Activated naive CD4-positive, alpha-beta T cell treated with anti-CD3 and anti-CD28 coated beads, Interleukin-2, amount 50 U/mL, for 24 hours (primary cell): ENCODE measurements at regions not wholly inside any gene's neighbourhood (a gene's known extent, or its start where the extent isn't known, plus 50 kb on each side); places are given as distances from the start of the nearest gene placed in this dataset.

ENCODE experiments used
- H3K27ac Mint-ChIP-seq: one replicate; pipeline ENCODE4 v1.8.0; 2021; ENCODE audit warnings: mild to moderate bottlenecking, mixed read lengths
- H3K27me3 Mint-ChIP-seq: one replicate; pipeline ENCODE4 v1.8.0; 2021; ENCODE audit warnings: mixed read lengths
- H3K36me3 Mint-ChIP-seq: one replicate; pipeline ENCODE4 v1.8.0; 2021; ENCODE audit warnings: mixed read lengths
- H3K4me1 Mint-ChIP-seq: one replicate; pipeline ENCODE4 v1.8.0; 2021; ENCODE audit warnings: mixed read lengths
- H3K4me3 Mint-ChIP-seq: one replicate; pipeline ENCODE4 v1.8.0; 2021; ENCODE audit warnings: mild to moderate bottlenecking, mixed read lengths
- H3K9me3 Mint-ChIP-seq: one replicate; pipeline ENCODE4 v1.8.0; 2021; ENCODE audit warnings: mixed read lengths

DNA sequence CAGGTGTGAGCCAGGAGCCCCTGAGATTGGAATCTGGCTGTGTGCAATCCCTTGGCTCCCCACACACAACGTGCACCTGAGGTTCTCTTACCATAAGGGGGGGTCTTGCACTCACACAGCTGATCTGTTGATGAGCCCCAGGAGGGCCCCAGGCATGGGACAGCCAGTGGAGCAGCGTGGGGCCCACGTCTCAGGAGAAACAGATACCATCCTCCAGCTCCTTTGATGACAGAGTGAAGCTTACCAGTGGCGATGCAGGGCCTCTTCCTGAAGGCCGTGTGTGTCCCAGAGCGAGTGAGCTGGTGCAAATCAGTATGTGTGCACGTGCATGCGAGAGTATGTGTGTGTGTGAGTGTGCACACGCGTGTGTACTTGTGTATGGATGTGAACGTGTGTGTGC is 287.4 kb downstream of the IRX1 start:
- no peaks in the 10 kb centered on the region for H3K27me3 Mint-ChIP-seq
- peaks cover 6% of the 10 kb centered on the region for H3K4me1 Mint-ChIP-seq
- no peak overlapping the region for H3K27ac Mint-ChIP-seq
- no peak overlapping the region for H3K4me3 Mint-ChIP-seq
- H3K9me3 Mint-ChIP-seq: no peaks in the 10 kb centered on the region
- no peaks in the 10 kb centered on the region for H3K36me3 Mint-ChIP-seq

DNA sequence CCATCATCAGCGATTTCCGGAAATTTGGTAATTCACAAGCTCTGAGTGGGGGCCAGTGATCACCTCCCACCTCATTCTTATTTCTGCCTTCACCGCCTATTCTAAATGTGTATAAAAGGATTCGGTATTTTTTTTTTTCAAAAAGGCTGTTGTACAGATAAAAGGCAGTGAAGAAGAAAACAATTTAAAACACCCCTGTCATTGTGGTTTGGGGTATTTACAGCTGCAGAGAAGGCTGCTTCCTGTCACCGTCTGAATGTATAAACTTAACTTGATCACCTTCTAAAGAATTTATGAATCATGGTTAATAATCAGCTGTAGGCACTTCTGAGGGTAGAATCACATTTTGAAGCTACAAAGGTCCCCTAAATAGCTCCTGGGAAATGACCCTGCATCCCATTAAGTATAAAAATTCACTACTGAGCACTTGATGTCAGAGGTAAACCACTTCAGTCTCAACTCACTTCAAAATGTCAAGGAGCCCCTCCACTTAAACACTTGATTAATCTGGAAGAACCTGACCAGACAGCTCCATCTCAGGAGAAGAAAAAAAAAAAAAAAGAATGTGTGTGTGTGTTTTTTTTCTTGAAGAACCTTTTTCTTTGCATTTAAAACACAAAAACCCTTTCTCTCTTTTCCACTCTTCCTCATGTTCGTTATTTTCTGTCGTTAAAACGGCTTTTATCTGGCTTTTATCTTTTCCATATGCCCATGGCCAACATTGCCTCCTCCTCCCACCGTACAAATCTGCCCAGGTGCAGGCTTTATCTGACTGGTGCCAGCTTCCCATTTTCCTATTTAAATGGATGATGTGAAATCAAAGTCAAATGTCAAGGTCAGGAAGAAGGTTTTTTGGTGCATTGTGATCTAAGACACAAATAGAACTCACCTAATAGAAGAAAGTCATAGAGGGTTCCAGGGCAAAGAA is 291.2 kb downstream of the IRX1 start:
- H3K27me3 Mint-ChIP-seq: no peaks in the 10 kb centered on the region
- no peaks in the 10 kb centered on the region for H3K36me3 Mint-ChIP-seq
- H3K9me3 Mint-ChIP-seq: no peaks in the 10 kb centered on the region
- H3K4me1 Mint-ChIP-seq: peaks cover 11% of the 10 kb centered on the region
- H3K27ac Mint-ChIP-seq: no peak overlapping the region
- H3K4me3 Mint-ChIP-seq: no peak overlapping the region

DNA sequence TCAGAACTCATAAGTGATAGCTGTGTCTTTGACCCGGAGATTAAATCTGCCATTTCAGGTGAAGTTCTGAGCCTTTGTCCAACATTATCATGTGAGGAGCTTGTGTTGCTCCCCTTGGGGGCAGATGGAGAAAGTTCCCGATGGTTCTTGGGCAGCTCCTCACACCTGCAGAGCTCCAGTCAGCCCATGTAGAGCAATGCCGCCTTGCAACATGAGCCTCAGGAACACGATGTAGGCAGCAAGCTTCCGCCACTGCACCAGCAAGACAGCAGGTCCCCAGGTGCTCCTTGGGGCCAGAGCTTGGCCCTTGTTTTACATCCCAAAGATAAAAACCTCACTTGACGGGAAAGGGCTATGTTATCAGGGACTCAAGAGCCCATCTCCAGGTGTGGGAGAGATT is 292.7 kb downstream of the IRX1 start:
- H3K4me1 Mint-ChIP-seq: peaks cover 11% of the 10 kb centered on the region
- H3K4me3 Mint-ChIP-seq: no peak overlapping the region
- no peaks in the 10 kb centered on the region for H3K27me3 Mint-ChIP-seq
- H3K27ac Mint-ChIP-seq: no peak overlapping the region
- H3K9me3 Mint-ChIP-seq: no peaks in the 10 kb centered on the region
- H3K36me3 Mint-ChIP-seq: no peaks in the 10 kb centered on the region

DNA sequence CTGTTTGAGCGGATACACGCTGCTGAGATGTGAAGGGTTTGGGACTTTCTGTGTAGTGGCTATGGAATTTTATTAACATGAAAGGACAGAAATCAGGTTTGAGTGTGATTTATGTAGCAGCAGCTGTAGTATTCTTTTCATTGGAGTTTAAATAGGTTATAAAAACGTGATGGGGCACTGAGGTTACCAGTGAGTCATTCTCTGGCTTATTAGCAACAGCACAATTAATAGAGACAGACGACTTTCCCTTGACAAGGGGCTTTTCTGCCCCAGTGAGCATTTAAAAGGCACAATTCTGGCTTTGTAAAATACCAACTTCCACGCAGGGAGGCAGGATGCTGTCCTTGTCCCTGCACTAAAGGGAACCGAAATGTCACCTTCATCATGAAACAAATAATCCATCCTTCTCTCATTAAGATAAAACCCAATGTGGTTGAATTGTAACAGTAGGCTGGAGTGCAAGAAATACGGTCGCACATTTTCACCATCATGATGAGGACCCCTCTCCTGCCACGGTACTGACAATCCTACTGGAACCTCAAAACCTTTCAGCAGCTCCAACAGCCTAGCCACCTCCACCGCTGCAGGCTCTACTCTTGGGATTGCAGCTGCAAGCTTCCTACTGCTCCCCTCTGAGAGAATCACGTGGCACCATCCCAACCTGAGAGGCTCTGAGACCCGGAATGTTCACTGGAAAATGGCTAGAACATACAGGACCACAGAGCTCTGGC is 293.9 kb downstream of the IRX1 start:
- Mint-ChIP-seq H3K27ac (no peak overlapping the region), H3K4me1 (peaks cover 11% of the 10 kb centered on the region), H3K9me3 (no peaks in the 10 kb centered on the region), H3K36me3 (no peaks in the 10 kb centered on the region), H3K27me3 (no peaks in the 10 kb centered on the region), H3K4me3 (no peak overlapping the region)

DNA sequence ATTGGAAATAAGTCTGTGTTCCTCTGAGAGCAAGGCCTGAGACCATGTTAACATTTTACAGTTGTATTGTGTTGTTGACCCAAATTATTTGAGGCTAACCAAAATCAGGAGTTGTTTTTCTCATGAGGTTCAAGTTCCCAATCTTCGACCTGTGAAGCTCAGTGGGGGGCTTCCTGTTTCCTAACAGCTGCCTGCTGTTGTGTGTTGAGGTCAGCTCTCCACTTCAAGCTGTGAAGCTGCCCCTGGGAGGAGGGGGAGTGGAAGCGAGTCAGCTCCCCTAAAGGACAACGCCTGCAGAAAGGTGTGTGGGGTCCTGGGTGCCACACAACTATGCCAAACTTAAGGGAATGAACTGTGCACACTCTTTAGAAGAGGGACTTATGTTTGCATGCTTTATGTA is 295.5 kb downstream of the IRX1 start:
- peaks cover 11% of the 10 kb centered on the region for H3K4me1 Mint-ChIP-seq
- no peak overlapping the region for H3K4me3 Mint-ChIP-seq
- H3K36me3 Mint-ChIP-seq: no peaks in the 10 kb centered on the region
- H3K27ac Mint-ChIP-seq: no peak overlapping the region
- no peaks in the 10 kb centered on the region for H3K27me3 Mint-ChIP-seq
- H3K9me3 Mint-ChIP-seq: no peaks in the 10 kb centered on the region

DNA sequence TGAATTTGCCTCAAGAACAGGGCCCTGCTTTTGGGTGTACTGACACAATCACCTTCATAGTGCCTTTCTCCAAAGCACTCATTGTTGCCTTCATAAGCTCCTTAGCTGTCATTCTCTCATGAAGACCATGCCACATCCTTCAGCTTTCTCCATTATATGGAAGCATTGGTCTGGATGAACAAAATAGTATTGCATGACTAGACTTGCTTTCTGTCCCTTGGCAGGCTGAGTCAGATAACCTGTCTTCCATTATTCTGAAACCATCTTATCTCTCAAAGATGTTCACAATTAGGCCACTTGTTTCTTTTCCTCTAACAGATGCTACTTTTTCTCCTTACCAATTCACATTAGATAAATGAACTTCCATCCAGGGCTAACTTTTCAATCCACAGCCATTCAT is 297.9 kb downstream of the IRX1 start:
- H3K27ac Mint-ChIP-seq: no peak overlapping the region

DNA sequence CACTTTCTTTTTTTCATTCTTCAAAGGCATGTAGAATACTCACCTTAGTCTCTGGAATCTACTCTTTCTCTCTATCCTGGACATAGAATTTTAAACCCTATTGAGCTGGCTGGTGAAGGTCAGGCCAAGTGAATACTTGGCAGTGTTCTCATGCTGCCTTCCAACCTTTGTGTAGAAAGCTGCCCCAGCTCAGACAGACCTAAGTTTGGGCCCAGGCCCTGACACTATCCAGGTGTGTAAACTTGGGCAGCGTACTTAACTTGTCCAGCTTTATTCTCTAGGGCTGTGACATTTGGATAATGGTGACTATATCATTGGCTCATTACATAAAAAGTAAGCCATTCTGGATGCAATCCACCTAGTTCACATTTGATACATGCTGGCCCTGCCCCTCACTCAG is 298.3 kb downstream of the IRX1 start:
- H3K36me3 Mint-ChIP-seq: no peaks in the 10 kb centered on the region
- no peaks in the 10 kb centered on the region for H3K27me3 Mint-ChIP-seq
- peaks cover 5% of the 10 kb centered on the region for H3K4me1 Mint-ChIP-seq
- H3K4me3 Mint-ChIP-seq: no peak overlapping the region
- no peak overlapping the region for H3K27ac Mint-ChIP-seq
- H3K9me3 Mint-ChIP-seq: no peaks in the 10 kb centered on the region

More for the DNA sequence above, 297.9 kb downstream of the IRX1 start:
- Mint-ChIP-seq H3K4me3 (no peak overlapping the region), H3K9me3 (no peaks in the 10 kb centered on the region), H3K36me3 (no peaks in the 10 kb centered on the region), H3K4me1 (peaks cover 5% of the 10 kb centered on the region), H3K27me3 (no peaks in the 10 kb centered on the region)

DNA sequence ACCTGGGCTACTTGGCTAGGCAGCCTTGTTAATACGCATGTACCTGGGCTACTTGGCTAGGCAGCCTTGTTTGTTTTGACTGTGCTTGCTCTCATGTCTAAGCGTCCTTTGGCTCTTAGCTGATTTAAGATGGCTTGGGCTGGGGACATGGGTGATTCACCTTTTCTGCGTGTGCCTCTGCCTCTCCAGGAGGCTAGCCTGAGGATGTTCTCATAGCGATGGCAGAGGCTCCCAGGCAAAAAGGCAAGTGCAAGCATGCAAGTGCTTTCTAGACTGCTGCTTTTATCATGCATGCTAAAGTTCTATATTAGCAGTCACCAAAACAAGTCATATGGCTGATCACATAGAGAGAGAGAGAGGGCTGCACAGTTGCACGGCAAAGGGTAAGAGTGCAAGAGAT is 300.5 kb downstream of the IRX1 start:
- H3K4me3 Mint-ChIP-seq: no peak overlapping the region
- no peaks in the 10 kb centered on the region for H3K27me3 Mint-ChIP-seq
- no peak overlapping the region for H3K27ac Mint-ChIP-seq
- no peaks in the 10 kb centered on the region for H3K4me1 Mint-ChIP-seq
- H3K9me3 Mint-ChIP-seq: no peaks in the 10 kb centered on the region
- H3K36me3 Mint-ChIP-seq: no peaks in the 10 kb centered on the region

DNA sequence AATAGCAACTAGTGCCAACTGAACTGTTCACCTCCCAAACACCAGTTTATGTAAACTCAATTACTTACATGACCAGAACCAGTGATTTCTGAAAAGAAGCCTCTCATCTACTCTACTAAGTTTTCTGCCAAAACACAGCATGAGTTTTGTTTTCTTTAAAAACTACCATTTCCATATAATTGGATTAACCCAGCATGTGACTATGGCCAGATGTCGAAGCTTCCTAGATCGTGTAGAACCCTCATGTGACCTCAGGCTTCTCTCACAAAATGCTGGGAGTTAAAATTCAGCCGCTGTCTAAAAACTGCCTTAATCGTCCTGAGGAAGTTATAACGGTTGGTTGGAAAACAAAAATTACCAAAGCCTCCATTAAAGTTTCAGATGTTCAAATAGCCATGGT is 303.5 kb downstream of the IRX1 start:
- peaks cover 5% of the 10 kb centered on the region for H3K9me3 Mint-ChIP-seq
- H3K4me3 Mint-ChIP-seq: no peak overlapping the region
- H3K27ac Mint-ChIP-seq: no peak overlapping the region
- no peaks in the 10 kb centered on the region for H3K4me1 Mint-ChIP-seq
- no peaks in the 10 kb centered on the region for H3K36me3 Mint-ChIP-seq
- H3K27me3 Mint-ChIP-seq: no peaks in the 10 kb centered on the region

DNA sequence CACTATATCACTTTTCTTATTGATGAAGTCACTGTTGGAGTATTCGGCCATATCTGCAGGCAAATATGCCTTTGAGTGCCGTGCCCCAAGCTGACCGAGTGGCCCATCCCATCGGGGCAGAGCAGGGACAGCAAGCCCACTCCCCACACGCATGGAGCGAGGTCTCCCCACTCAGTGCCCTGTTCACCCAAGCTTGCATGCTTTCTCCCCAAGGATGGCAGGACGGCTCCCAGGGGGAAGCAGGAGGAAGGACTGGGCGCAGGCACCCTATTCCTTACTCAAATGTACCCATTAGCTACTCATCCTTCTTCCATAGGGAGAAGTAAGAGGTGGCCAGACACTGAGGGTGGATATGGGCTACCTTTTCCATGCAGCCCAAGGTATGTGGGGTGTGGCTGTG is 309.0 kb downstream of the IRX1 start:
- no peaks in the 10 kb centered on the region for H3K4me1 Mint-ChIP-seq
- H3K36me3 Mint-ChIP-seq: no peaks in the 10 kb centered on the region
- no peak overlapping the region for H3K27ac Mint-ChIP-seq
- H3K4me3 Mint-ChIP-seq: no peak overlapping the region
- peaks cover 5% of the 10 kb centered on the region for H3K9me3 Mint-ChIP-seq
- no peaks in the 10 kb centered on the region for H3K27me3 Mint-ChIP-seq

DNA sequence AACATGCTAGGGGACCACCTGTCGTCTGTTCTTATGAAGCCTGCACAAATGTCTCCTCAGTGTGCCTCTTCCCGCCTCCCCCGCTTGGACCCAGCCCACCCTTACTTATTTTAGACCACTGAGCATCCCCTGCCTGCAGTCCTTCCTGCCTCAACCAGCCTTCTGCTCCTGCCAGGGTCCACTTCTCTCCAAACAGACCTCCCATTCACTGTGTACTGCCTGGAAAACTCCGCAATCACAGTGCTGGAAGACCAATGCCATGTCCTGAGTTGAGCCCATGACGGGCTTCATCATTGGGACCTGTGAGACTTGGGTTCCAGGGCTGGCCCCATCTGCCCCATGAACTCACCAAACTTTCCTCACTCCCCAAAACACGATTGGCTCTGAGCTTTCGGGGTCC is 309.4 kb downstream of the IRX1 start:
- Mint-ChIP-seq H3K4me1 (no peaks in the 10 kb centered on the region), H3K27ac (no peak overlapping the region)

DNA sequence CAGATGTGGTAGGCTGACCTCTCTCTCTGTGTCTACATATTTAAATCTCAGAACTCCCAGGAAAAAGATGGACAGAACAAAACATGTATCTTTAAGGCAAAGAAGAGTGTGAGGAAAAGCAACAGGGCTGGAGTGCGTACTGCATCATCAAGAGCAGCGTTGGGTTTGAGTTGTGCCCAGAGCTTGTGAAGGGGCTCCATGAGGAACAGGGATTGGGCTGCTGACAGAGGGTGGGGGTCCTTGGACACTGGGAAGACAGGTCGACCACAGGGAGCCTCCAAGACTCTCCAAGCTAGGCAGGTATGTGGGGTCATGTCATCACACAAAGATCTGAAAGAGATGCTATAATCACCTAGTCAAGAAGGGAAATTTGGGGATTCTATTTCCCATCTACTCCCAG is 309.9 kb downstream of the IRX1 start:
- Mint-ChIP-seq H3K27ac (no peak overlapping the region), H3K4me3 (no peak overlapping the region), H3K36me3 (no peaks in the 10 kb centered on the region), H3K27me3 (no peaks in the 10 kb centered on the region), H3K9me3 (peaks cover 5% of the 10 kb centered on the region), H3K4me1 (no peaks in the 10 kb centered on the region)

More for the DNA sequence above, 309.4 kb downstream of the IRX1 start:
- H3K27me3 Mint-ChIP-seq: no peaks in the 10 kb centered on the region
- H3K9me3 Mint-ChIP-seq: peaks cover 5% of the 10 kb centered on the region
- H3K36me3 Mint-ChIP-seq: no peaks in the 10 kb centered on the region
- no peak overlapping the region for H3K4me3 Mint-ChIP-seq

DNA sequence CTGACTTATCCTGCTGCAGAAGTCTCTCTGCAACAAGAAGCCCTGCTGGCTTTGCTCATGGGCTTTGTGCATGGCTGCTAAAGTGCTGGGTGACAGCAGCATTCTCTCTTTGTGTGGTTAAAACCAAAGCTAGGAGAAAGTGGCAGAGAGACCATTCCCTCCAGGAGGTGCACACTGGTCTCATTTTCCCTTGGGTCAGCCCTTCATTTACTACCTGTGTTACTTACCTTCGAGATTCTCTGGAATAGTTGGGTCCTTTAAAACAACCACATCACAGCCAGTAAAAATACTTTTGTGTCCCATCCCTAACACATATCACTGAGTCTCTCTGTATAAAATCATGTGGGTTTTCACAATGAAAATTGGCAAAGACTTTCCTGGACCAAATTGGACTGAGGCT is 315.5 kb downstream of the IRX1 start:
- Mint-ChIP-seq H3K27ac (no peak overlapping the region), H3K27me3 (no peaks in the 10 kb centered on the region), H3K4me1 (no peaks in the 10 kb centered on the region), H3K36me3 (no peaks in the 10 kb centered on the region), H3K4me3 (no peak overlapping the region), H3K9me3 (no peaks in the 10 kb centered on the region)

DNA sequence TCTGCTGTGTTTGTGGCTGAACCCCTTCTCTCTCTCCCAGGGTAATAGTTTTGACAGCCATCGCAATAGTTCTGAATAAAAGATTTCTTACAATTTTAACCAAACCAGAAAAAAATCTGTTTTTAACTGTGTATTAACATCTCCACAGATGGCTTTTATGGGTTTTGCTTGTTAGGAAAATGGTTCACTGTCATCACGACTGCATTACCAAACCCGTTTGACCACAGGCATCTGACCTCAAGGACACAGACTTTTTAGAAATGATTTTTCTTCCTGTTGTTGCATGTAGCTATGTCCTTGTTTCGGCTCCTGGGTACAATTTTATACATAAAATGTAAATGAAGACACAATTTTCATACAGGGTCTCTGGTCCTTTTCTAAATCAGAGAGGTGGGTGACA is 316.1 kb downstream of the IRX1 start:
- no peaks in the 10 kb centered on the region for H3K36me3 Mint-ChIP-seq
- H3K4me1 Mint-ChIP-seq: no peaks in the 10 kb centered on the region
- H3K27ac Mint-ChIP-seq: no peak overlapping the region
- no peaks in the 10 kb centered on the region for H3K9me3 Mint-ChIP-seq
- H3K27me3 Mint-ChIP-seq: no peaks in the 10 kb centered on the region
- H3K4me3 Mint-ChIP-seq: no peak overlapping the region

DNA sequence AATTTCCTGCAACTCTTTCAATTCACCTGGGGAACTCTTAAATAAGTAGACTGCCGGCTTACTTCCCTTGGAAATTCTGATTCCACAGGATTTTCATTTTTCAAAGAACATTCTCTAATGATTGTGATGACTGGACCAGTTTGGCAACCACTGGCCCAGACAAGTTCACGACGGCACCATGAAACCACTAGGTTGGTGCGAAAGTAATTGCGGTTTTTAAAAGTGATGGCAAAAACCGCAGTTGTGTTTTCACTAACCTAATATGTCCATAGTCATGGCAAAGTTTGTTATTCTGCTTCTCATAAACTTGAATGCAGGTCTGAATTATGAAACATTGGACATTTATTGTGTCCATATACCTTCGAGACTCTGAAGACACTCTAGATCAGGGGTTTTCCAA is 317.2 kb downstream of the IRX1 start:
- peaks cover 6% of the 10 kb centered on the region for H3K9me3 Mint-ChIP-seq
- H3K4me1 Mint-ChIP-seq: no peaks in the 10 kb centered on the region
- H3K4me3 Mint-ChIP-seq: no peak overlapping the region
- no peaks in the 10 kb centered on the region for H3K36me3 Mint-ChIP-seq
- no peaks in the 10 kb centered on the region for H3K27me3 Mint-ChIP-seq
- no peak overlapping the region for H3K27ac Mint-ChIP-seq

DNA sequence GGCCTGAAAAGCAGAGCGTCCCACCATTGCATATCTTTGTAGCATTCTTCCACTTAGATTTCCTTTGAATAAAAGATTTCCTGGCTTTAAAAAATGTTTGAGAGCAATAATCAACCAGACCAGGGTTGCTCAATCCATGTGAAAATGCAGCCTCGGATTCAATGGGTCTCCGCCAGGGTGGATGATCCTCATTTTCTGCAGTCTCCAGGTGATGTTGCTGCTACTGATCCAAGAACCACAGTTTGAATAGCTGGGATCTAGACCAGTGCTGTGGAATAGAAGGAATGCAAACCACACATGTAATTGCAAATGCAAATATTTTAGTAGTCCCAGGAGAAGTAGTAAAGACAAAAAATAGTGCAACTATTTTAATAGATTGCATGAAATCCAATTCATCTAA is 317.6 kb downstream of the IRX1 start:
- Mint-ChIP-seq H3K4me1 (no peaks in the 10 kb centered on the region), H3K36me3 (no peaks in the 10 kb centered on the region), H3K9me3 (peaks cover 6% of the 10 kb centered on the region), H3K27ac (no peak overlapping the region), H3K4me3 (no peak overlapping the region), H3K27me3 (no peaks in the 10 kb centered on the region)
